ENCODE measurements at regions not wholly inside any gene's neighbourhood (a gene's known extent, or its start where the extent isn't known, plus 50 kb on each side); places are given as distances from the start of the nearest gene placed in this dataset.

- DNase-seq (ENCODE audit: extremely low read depth in 1 of 4, low spot score in 3 of 4) (no peak), ATAC-seq (no peak), FAIRE-seq (no peak)
- H3K9me3 ChIP-seq (replicated peaks; ENCODE audit: control insufficient read depth, insufficient read depth, low read depth, low read length): no peaks in the 10 kb centered on the region
- no peak overlapping the region for H2AFZ ChIP-seq (ENCODE audit: low read depth, low read length)
- H3K4me2 ChIP-seq (ENCODE audit: insufficient read depth, low read length): no peak overlapping the region
- no peaks in the 10 kb centered on the region for H3K36me3 ChIP-seq (ENCODE audit: control insufficient read depth, insufficient read depth, low read length)
- in situ Hi-C loops (cut with MboI) (no loop called here), intact Hi-C loops (cut with micrococcal nuclease) (no loop called here)
- H3K79me2 ChIP-seq (ENCODE audit: control insufficient read depth, insufficient read depth, low read length): no peaks in the 10 kb centered on the region
- no peaks in the 10 kb centered on the region for H3K27me3 ChIP-seq (ENCODE audit: control insufficient read depth in 2 of 2, insufficient read depth in 2 of 2, low read length in 2 of 2)
- ChIA-PET CTCF (ENCODE audit: low intra/inter-chr PET ratio) (no interaction called here), POLR2A (no interaction called here)
- no peaks in the 10 kb centered on the region for H4K20me1 ChIP-seq (replicated peaks; ENCODE audit: control insufficient read depth, insufficient read depth, low read length)
- H3K9ac ChIP-seq (ENCODE audit: insufficient read depth in 1 of 2, low read depth in 2 of 2, low read length in 2 of 2): no peak overlapping the region
- H3K9me1 ChIP-seq (ENCODE audit: control insufficient read depth, insufficient read depth, low read length): no peaks in the 10 kb centered on the region
- H3K27ac ChIP-seq (ENCODE audit: extremely low read depth, low read depth, low read length): no peak overlapping the region
- WGBS (ENCODE audit: insufficient coverage, low coverage, missing lambda C conversion rate): 4% methylated on average over 9 of the region's 11 CpGs
- BruUV-seq (replicated peaks): no TSS peak
- no peaks in the 10 kb centered on the region for H3K4me1 ChIP-seq (replicated peaks in 1 of 2; ENCODE audit: control insufficient read depth in 2 of 2, insufficient read depth in 2 of 2, low read length in 2 of 2)
- H3K4me3 ChIP-seq: no peak overlapping the region
- TF ChIP-seq PURB (CRISPR knock-in tag; IDR thresholded peaks at IDR 0.05; ENCODE audit: low read depth): no peak
- no peak for TF ChIP-seq ZNF143 (CRISPR knock-in tag; IDR thresholded peaks at IDR 0.05)
- TF ChIP-seq, protein P1, sequence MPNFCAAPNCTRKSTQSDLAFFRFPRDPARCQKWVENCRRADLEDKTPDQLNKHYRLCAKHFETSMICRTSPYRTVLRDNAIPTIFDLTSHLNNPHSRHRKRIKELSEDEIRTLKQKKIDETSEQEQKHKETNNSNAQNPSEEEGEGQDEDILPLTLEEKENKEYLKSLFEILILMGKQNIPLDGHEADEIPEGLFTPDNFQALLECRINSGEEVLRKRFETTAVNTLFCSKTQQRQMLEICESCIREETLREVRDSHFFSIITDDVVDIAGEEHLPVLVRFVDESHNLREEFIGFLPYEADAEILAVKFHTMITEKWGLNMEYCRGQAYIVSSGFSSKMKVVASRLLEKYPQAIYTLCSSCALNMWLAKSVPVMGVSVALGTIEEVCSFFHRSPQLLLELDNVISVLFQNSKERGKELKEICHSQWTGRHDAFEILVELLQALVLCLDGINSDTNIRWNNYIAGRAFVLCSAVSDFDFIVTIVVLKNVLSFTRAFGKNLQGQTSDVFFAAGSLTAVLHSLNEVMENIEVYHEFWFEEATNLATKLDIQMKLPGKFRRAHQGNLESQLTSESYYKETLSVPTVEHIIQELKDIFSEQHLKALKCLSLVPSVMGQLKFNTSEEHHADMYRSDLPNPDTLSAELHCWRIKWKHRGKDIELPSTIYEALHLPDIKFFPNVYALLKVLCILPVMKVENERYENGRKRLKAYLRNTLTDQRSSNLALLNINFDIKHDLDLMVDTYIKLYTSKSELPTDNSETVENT (CRISPR knock-in tag; IDR thresholded peaks at IDR 0.05): no peak
- no peak for TF ChIP-seq DACH1 (IDR thresholded peaks at IDR 0.05; ENCODE audit: partially characterized antibody)
- no peak for TF ChIP-seq ARID1B (IDR thresholded peaks at IDR 0.05)
- TF ChIP-seq, protein P2, sequence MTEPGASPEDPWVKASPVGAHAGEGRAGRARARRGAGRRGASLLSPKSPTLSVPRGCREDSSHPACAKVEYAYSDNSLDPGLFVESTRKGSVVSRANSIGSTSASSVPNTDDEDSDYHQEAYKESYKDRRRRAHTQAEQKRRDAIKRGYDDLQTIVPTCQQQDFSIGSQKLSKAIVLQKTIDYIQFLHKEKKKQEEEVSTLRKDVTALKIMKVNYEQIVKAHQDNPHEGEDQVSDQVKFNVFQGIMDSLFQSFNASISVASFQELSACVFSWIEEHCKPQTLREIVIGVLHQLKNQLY (CRISPR knock-in tag; conservative IDR thresholded peaks at IDR 0.05): no peak
- no peak for TF ChIP-seq ZNF318 (IDR thresholded peaks at IDR 0.05; ENCODE audit: borderline replicate concordance in 1 of 2, low read depth in 1 of 2)
- no peak for TF ChIP-seq TRIM28 (IDR thresholded peaks at IDR 0.05)
- TF ChIP-seq USF2 (CRISPR knock-in tag; IDR thresholded peaks at IDR 0.05): no peak
- TF ChIP-seq PTTG1 (tag; IDR thresholded peaks at IDR 0.05; ENCODE audit: low read depth): no peak
Measured at GRCh38 chr3:180117381-180118163, 80.8 kb upstream of the PEX5L start.
